Testis (tissue), 2 donors: ENCODE measurements at regions not wholly inside any gene's neighbourhood (a gene's known extent, or its start where the extent isn't known, plus 50 kb on each side); places are given as distances from the start of the nearest gene placed in this dataset.

Experiments
- CTCF ChIP-seq, 3 experiments: fragments of 450-650 bp in 2 of 3; fragments of 200-600 bp in 1 of 3; sonication (generic) in 1 of 3; IDR thresholded peaks; one replicate each; pipeline ENCODE4 v1.5.1; 2016 to 2019; ENCODE audit warnings: antibody characterized with exemption in 3 of 3, mild to moderate bottlenecking in 2 of 3, moderate library complexity in 1 of 3
- POLR2A ChIP-seq: fragments of 450-650 bp; IDR thresholded peaks from one replicate; pipeline ENCODE4 v1.6.1; 2017; ENCODE audit warnings: antibody characterized with exemption, mild to moderate bottlenecking, moderate library complexity

DNA sequence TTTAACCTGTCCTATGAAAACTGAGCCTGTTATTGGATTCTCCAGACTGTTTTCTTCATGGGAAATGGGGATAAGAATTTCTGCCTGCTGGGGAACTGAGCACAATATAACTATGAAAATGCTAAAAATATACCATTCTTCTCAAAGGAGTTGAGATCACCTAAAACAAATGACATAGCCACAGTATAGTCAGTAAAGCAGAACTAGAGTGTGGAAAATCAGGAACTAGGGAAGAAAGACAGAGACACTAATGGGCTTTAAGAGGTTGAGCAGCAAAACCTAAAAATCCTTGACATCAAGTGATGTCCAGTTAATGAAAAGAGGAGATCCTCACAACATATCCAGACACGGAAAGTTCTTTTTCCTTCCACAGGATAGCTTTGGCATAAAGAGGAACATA is 215.7 kb upstream of the CST7 start:
- TF ChIP-seq POLR2A, result no peak
- TF ChIP-seq CTCF (IDR thresholded peaks at IDR 0.05), result no peak
